K562 (cell line): ENCODE measurements at regions not wholly inside any gene's neighbourhood (a gene's known extent, or its start where the extent isn't known, plus 50 kb on each side); places are given as distances from the start of the nearest gene placed in this dataset.

ENCODE experiments used
- C11orf30 ChIP-seq: fragments of 450-650 bp; IDR thresholded peaks from 2 replicates; pipeline ENCODE4 v1.6.1; 2016; ENCODE audit warnings: low read depth, mild to moderate bottlenecking
- CHD2 ChIP-seq: IDR thresholded peaks from 2 replicates; pipeline ENCODE4 v1.6.1; 2011; ENCODE audit warnings: low read depth, low read length
- PTBP1 ChIP-seq: fragments of 200-400 bp; formaldehyde crosslinking; IDR thresholded peaks from 2 replicates; pipeline ENCODE4 v1.6.1; 2017; ENCODE audit warnings: low read depth, low read length
- PURB ChIP-seq: sonication (generic); formaldehyde crosslinking; IDR thresholded peaks from 2 replicates; pipeline ENCODE4 v1.9.0; 2021; ENCODE audit warnings: low read depth, mild to moderate bottlenecking, missing genetic modification reagents
- SMAD3 ChIP-seq: fragments of 450-650 bp; formaldehyde crosslinking; conservative IDR thresholded peaks from 2 replicates; pipeline ENCODE4 v1.4.0; 2020; ENCODE audit warnings: mild to moderate bottlenecking
- STAG1 ChIP-seq: sonication (generic); formaldehyde crosslinking; IDR thresholded peaks from 2 replicates; pipeline ENCODE4 v1.5.0; 2020; ENCODE audit warnings: missing genetic modification reagents, borderline replicate concordance
- SUPT5H ChIP-seq: fragments of 450-650 bp; IDR thresholded peaks from 2 replicates; pipeline ENCODE4 v1.6.1; 2016
- THRB ChIP-seq: fragments of 450-650 bp; formaldehyde crosslinking; conservative IDR thresholded peaks from 2 replicates; pipeline ENCODE4 v1.4.0; 2022; ENCODE audit warnings: mild to moderate bottlenecking, missing genetic modification characterization
- ZNF174 ChIP-seq: fragments of 250-450 bp; sonication (Bioruptor Pico); IDR thresholded peaks from 2 replicates; pipeline ENCODE4 v1.4.0; 2020; ENCODE audit warnings: mild to moderate bottlenecking
- TF ChIP-seq, protein P1 (sequence below): sonication (generic); formaldehyde crosslinking; IDR thresholded peaks from 2 replicates; pipeline ENCODE4 v1.8.1; 2023; ENCODE audit warnings: missing genetic modification reagents, mild to moderate bottlenecking, borderline replicate concordance
- TF ChIP-seq, protein P2 (sequence below): fragments of 200-800 bp; sonication (Bioruptor generic); IDR thresholded peaks from 2 replicates; pipeline ENCODE4 v1.6.1; 2017; ENCODE audit warnings: missing genetic modification characterization, missing compliant biosample characterization
- TF ChIP-seq, protein P3 (sequence below): fragments of 200-400 bp; formaldehyde crosslinking; IDR thresholded peaks from 2 replicates; pipeline ENCODE4 v1.6.1; 2017; ENCODE audit warnings: mild to moderate bottlenecking, low read depth, low read length, moderate library complexity
- TF ChIP-seq, protein P4 (sequence below): sonication (generic); formaldehyde crosslinking; IDR thresholded peaks from 2 replicates; pipeline ENCODE4 v1.8.1; 2022; ENCODE audit warnings: missing genetic modification reagents

DNA sequence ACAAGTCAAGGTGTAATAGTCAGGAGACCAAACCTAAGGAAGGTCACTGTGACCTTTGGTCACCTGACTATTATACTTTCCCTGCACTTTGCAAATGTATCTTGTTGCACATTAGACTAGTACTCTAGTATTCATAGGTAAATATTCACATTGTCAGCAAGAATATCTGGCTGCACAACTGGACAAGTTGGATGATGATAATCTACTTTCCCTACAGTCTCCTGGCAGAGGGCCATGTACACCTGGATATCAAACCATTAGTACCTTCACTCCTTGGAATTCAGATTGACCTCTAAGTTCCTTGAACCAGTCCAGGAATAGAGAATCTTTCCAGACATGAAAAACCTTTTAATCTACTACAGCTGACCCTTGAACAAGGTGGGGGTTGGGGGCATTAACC lies 344.8 kb downstream of the DEPDC1B start (continued):
- TF ChIP-seq, protein P1, sequence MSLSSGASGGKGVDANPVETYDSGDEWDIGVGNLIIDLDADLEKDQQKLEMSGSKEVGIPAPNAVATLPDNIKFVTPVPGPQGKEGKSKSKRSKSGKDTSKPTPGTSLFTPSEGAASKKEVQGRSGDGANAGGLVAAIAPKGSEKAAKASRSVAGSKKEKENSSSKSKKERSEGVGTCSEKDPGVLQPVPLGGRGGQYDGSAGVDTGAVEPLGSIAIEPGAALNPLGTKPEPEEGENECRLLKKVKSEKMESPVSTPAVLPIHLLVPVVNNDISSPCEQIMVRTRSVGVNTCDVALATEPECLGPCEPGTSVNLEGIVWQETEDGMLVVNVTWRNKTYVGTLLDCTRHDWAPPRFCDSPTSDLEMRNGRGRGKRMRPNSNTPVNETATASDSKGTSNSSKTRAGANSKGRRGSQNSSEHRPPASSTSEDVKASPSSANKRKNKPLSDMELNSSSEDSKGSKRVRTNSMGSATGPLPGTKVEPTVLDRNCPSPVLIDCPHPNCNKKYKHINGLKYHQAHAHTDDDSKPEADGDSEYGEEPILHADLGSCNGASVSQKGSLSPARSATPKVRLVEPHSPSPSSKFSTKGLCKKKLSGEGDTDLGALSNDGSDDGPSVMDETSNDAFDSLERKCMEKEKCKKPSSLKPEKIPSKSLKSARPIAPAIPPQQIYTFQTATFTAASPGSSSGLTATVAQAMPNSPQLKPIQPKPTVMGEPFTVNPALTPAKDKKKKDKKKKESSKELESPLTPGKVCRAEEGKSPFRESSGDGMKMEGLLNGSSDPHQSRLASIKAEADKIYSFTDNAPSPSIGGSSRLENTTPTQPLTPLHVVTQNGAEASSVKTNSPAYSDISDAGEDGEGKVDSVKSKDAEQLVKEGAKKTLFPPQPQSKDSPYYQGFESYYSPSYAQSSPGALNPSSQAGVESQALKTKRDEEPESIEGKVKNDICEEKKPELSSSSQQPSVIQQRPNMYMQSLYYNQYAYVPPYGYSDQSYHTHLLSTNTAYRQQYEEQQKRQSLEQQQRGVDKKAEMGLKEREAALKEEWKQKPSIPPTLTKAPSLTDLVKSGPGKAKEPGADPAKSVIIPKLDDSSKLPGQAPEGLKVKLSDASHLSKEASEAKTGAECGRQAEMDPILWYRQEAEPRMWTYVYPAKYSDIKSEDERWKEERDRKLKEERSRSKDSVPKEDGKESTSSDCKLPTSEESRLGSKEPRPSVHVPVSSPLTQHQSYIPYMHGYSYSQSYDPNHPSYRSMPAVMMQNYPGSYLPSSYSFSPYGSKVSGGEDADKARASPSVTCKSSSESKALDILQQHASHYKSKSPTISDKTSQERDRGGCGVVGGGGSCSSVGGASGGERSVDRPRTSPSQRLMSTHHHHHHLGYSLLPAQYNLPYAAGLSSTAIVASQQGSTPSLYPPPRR, result no peak
- TF ChIP-seq, protein P2, sequence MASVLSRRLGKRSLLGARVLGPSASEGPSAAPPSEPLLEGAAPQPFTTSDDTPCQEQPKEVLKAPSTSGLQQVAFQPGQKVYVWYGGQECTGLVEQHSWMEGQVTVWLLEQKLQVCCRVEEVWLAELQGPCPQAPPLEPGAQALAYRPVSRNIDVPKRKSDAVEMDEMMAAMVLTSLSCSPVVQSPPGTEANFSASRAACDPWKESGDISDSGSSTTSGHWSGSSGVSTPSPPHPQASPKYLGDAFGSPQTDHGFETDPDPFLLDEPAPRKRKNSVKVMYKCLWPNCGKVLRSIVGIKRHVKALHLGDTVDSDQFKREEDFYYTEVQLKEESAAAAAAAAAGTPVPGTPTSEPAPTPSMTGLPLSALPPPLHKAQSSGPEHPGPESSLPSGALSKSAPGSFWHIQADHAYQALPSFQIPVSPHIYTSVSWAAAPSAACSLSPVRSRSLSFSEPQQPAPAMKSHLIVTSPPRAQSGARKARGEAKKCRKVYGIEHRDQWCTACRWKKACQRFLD (CRISPR knock-in tag), result no peak
- TF ChIP-seq PTBP1 (no peak), STAG1 (CRISPR knock-in tag) (no peak), SUPT5H (no peak), SMAD3 (CRISPR knock-in tag) (no peak), C11orf30 (no peak), THRB (CRISPR knock-in tag) (no peak), ZNF174 (CRISPR knock-in tag) (no peak), PURB (CRISPR knock-in tag) (no peak), CHD2 (no peak)
- TF ChIP-seq, protein P3, sequence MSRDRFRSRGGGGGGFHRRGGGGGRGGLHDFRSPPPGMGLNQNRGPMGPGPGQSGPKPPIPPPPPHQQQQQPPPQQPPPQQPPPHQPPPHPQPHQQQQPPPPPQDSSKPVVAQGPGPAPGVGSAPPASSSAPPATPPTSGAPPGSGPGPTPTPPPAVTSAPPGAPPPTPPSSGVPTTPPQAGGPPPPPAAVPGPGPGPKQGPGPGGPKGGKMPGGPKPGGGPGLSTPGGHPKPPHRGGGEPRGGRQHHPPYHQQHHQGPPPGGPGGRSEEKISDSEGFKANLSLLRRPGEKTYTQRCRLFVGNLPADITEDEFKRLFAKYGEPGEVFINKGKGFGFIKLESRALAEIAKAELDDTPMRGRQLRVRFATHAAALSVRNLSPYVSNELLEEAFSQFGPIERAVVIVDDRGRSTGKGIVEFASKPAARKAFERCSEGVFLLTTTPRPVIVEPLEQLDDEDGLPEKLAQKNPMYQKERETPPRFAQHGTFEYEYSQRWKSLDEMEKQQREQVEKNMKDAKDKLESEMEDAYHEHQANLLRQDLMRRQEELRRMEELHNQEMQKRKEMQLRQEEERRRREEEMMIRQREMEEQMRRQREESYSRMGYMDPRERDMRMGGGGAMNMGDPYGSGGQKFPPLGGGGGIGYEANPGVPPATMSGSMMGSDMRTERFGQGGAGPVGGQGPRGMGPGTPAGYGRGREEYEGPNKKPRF, result no peak
- TF ChIP-seq, protein P4, sequence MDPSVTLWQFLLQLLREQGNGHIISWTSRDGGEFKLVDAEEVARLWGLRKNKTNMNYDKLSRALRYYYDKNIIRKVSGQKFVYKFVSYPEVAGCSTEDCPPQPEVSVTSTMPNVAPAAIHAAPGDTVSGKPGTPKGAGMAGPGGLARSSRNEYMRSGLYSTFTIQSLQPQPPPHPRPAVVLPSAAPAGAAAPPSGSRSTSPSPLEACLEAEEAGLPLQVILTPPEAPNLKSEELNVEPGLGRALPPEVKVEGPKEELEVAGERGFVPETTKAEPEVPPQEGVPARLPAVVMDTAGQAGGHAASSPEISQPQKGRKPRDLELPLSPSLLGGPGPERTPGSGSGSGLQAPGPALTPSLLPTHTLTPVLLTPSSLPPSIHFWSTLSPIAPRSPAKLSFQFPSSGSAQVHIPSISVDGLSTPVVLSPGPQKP (CRISPR knock-in tag), result no peak
- TF ChIP-seq, all 486 proteins: peak for 0
